Prostate gland (tissue), 2 donors: ENCODE measurements at regions not wholly inside any gene's neighbourhood (a gene's known extent, or its start where the extent isn't known, plus 50 kb on each side); places are given as distances from the start of the nearest gene placed in this dataset.

Experiments
- CTCF ChIP-seq, 4 experiments: fragments of 200-600 bp in 2 of 4; fragments of 450-650 bp in 2 of 4; sonication (generic) in 2 of 4; IDR thresholded peaks; 1 replicate in 3 of 4; 2 replicates in 1 of 4; pipeline ENCODE4 v1.5.1; 2016 to 2019; ENCODE audit warnings: antibody characterized with exemption in 4 of 4, mild to moderate bottlenecking in 2 of 4, moderate library complexity in 2 of 4
- POLR2AphosphoS5 ChIP-seq: sonication (generic); formaldehyde crosslinking; IDR thresholded peaks from one replicate; pipeline ENCODE4 v1.6.1; 2017; ENCODE audit warnings: antibody characterized with exemption

DNA sequence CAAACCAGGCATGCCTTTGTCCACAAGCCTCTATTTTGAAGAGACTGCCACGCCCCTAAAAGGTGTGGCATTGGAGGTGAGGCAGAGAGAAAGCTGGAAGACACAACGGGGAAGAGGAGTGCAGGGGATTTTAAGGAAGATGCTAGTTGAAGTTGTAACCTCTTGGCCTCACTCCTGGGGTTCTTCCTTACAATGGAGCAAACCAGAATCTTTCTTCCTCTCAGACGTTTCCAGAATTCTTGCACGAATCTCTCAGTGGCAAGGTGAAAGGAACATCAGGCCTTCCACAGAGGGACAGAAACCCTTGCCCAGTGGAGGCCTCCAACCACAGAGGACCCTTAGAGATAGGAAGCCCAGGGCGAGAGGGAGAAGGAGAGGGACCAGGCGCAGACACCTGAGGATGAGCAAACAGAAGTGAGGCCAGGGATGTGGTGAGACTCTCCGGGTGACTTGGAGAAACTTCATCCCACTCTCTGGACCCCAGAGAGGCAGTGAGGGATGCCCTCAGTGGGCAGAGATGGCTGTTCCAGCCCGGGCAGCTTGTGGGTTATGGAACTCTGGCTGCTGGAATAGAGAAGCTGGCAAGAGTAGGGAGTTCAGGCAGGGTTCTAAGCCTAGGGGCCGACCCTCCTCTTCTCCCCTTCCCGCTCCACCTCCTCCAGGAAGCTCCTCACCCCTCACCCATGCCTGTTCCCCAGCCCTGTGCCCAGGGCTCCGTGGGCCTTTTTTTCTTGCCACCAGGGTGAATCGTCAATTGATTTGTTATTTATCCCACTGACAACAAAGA is 136.8 kb upstream of the RUNX3 start:
- TF ChIP-seq CTCF (IDR thresholded peaks at IDR 0.05) (no peak), POLR2AphosphoS5 (no peak)
